EH (cell line): ENCODE measurements at regions not wholly inside any gene's neighbourhood (a gene's known extent, or its start where the extent isn't known, plus 50 kb on each side); places are given as distances from the start of the nearest gene placed in this dataset.

Experiments used
- DNase-seq: peaks from one replicate; pipeline ENCODE4 v3.0.0-alpha.2; 2015; ENCODE audit warnings: low read depth

- DNase-seq: no peak
Observed at GRCh38 chr13:29903543-29903942, 53.1 kb upstream of the UBL3 start.

- DNase-seq: no peak
Observed at GRCh38 chr13:29902632-29903305, 52.4 kb upstream of the UBL3 start.

- peak; percentile 94 for DNase-seq
Observed at GRCh38 chr13:29901710-29902631, 51.6 kb upstream of the UBL3 start.
